SK-N-SH (cell line): ENCODE measurements at regions not wholly inside any gene's neighbourhood (a gene's known extent, or its start where the extent isn't known, plus 50 kb on each side); places are given as distances from the start of the nearest gene placed in this dataset.

Experiments
- CTCF ChIA-PET: fragments of 300-600, 350-600 bp; formaldehyde crosslinking; extraction: SDS; loops from one replicate; lab custom pipeline; 2021; lab: Yijun Ruan, JAX
- POLR2A ChIA-PET: fragments of 350-600 bp; sonication (Branson Sonifier 250); formaldehyde crosslinking; extraction: SDS; loops from one replicate; lab custom pipeline; 2020; ENCODE audit warnings: antibody characterized with exemption, inconsistent platforms; lab: Yijun Ruan, JAX
- DNase-seq: peaks from one replicate; pipeline ENCODE4 v3.0.0; 2012
- H2AFZ ChIP-seq: fragments of 200-600 bp; sonication (generic); 2 replicates; pipeline ENCODE4 v1.8.1; 2016; ENCODE audit warnings: antibody characterized with exemption, mild to moderate bottlenecking, low read depth
- H3F3A ChIP-seq: fragments of 200-600 bp; sonication (generic); replicated peaks from 2 replicates; pipeline ENCODE3; 2016; ENCODE audit warnings: antibody characterized with exemption, mild to moderate bottlenecking; ENCODE audit not compliant: insufficient read depth
- H3K27ac ChIP-seq, 2 experiments: fragments of 200-500 bp in 1 of 2; fragments of 200-600 bp in 1 of 2; sonication (Bioruptor generic) in 1 of 2; sonication (generic), shearing (Covaris generic) in 1 of 2; 2 replicates each; pipeline versions ENCODE4 v1.5.1 to v1.6.1; 2014 to 2016; ENCODE audit warnings: low read depth in 2 of 2, inconsistent platforms in 1 of 2, low read length in 1 of 2, mild to moderate bottlenecking in 1 of 2, mixed read lengths in 1 of 2
- H3K27me3 ChIP-seq: fragments of 200-600 bp; sonication (generic), shearing (Covaris generic); 2 replicates; pipeline ENCODE4 v1.6.1; 2016; ENCODE audit warnings: mixed run types; ENCODE audit not compliant: insufficient read depth
- H3K36me3 ChIP-seq, 2 experiments: fragments of 200-500 bp in 1 of 2; fragments of 200-600 bp in 1 of 2; sonication (Bioruptor generic) in 1 of 2; sonication (generic) in 1 of 2; replicated peaks in 1 of 2; 2 replicates each; pipeline versions ENCODE3 to v1.5.1; 2014 to 2016; ENCODE audit warnings: low read length in 1 of 2, mild to moderate bottlenecking in 1 of 2; ENCODE audit not compliant: insufficient read depth in 2 of 2, control insufficient read depth in 1 of 2
- H3K4me1 ChIP-seq, 2 experiments: fragments of 200-500 bp in 1 of 2; fragments of 200-600 bp in 1 of 2; sonication (Bioruptor generic) in 1 of 2; sonication (generic), shearing (Covaris generic) in 1 of 2; 2 replicates each; pipeline versions ENCODE4 v1.5.1 to v1.6.1; 2014 to 2016; ENCODE audit warnings: low read depth in 1 of 2, low read length in 1 of 2, mixed run types in 1 of 2; ENCODE audit not compliant: insufficient read depth in 2 of 2, control insufficient read depth in 1 of 2
- H3K4me2 ChIP-seq: fragments of 200-600 bp; sonication (generic), shearing (Covaris generic); 2 replicates; pipeline ENCODE4 v1.6.1; 2017; ENCODE audit warnings: mixed run types
- H3K4me3 ChIP-seq, 2 experiments: fragments of 200-500 bp in 1 of 2; fragments of 200-600 bp in 1 of 2; sonication (Bioruptor generic) in 1 of 2; sonication (generic), shearing (Covaris generic) in 1 of 2; 2 replicates each; pipeline versions ENCODE4 v1.5.1 to v1.8.1; 2014 to 2016; ENCODE audit warnings: low read depth in 2 of 2, inconsistent platforms in 1 of 2, low read length in 1 of 2, mild to moderate bottlenecking in 1 of 2, mixed read lengths in 1 of 2, moderate library complexity in 1 of 2
- H3K79me2 ChIP-seq: fragments of 200-600 bp; sonication (generic); 2 replicates; pipeline ENCODE4 v1.8.1; 2017; ENCODE audit warnings: mild to moderate bottlenecking; ENCODE audit not compliant: insufficient read depth
- H3K9ac ChIP-seq: fragments of 200-600 bp; sonication (generic); 2 replicates; pipeline ENCODE4 v1.6.1; 2017; ENCODE audit warnings: mixed run types
- H3K9me2 ChIP-seq: fragments of 200-600 bp; sonication (generic); 2 replicates; pipeline ENCODE4 v1.6.1; 2017; ENCODE audit warnings: mixed run types
- H3K9me3 ChIP-seq: fragments of 200-600 bp; sonication (generic); 2 replicates; pipeline ENCODE4 v1.6.1; 2017; ENCODE audit warnings: mixed run types, mild to moderate bottlenecking, moderate library complexity
- H4K20me1 ChIP-seq: fragments of 200-600 bp; sonication (generic); 2 replicates; pipeline ENCODE4 v1.6.1; 2017; ENCODE audit warnings: mild to moderate bottlenecking, mixed run types; ENCODE audit not compliant: insufficient read depth
- CHD2 ChIP-seq: fragments of 150-350 bp; IDR thresholded peaks from 2 replicates; pipeline ENCODE4 v1.6.1; 2018; ENCODE audit warnings: low read length; ENCODE audit not compliant: partially characterized antibody
- ELF1 ChIP-seq: IDR thresholded peaks from 2 replicates; pipeline ENCODE4 v1.4.0; 2012
- EP300 ChIP-seq, 2 experiments: IDR thresholded peaks; 2 replicates each; pipeline versions ENCODE4 v1.4.0 to v1.6.1; 2012; ENCODE audit warnings: borderline replicate concordance in 1 of 2, low read depth in 1 of 2, low read length in 1 of 2
- EZH2phosphoT487 ChIP-seq: fragments of 200-600 bp; sonication (generic); IDR thresholded peaks from 2 replicates; pipeline ENCODE4 v1.6.1; 2017; ENCODE audit warnings: low read depth, mixed run types, mild to moderate bottlenecking, antibody characterized with exemption, moderate library complexity, borderline replicate concordance
- FOSL2 ChIP-seq: IDR thresholded peaks from 2 replicates; pipeline ENCODE4 v1.4.0; 2012; ENCODE audit warnings: low read depth, mild to moderate bottlenecking, moderate library complexity, borderline replicate concordance
- FOXM1 ChIP-seq: IDR thresholded peaks from 2 replicates; pipeline ENCODE4 v1.4.0; 2012; ENCODE audit warnings: low read depth, mild to moderate bottlenecking
- GABPA ChIP-seq: IDR thresholded peaks from 2 replicates; pipeline ENCODE4 v1.4.0; 2012; ENCODE audit warnings: low read depth, mild to moderate bottlenecking
- JUND ChIP-seq: IDR thresholded peaks from 2 replicates; pipeline ENCODE4 v1.4.0; 2012
- MXI1 ChIP-seq: IDR thresholded peaks from 2 replicates; pipeline ENCODE4 v1.6.1; 2012; ENCODE audit warnings: mild to moderate bottlenecking, low read depth, low read length, improper control_type of control experiment
- NFIC ChIP-seq: IDR thresholded peaks from 2 replicates; pipeline ENCODE4 v1.4.0; 2012; ENCODE audit warnings: borderline replicate concordance
- RXRA ChIP-seq: IDR thresholded peaks from 2 replicates; pipeline ENCODE4 v1.4.0; 2012; ENCODE audit warnings: low read depth, mild to moderate bottlenecking, borderline replicate concordance
- TAF1 ChIP-seq: IDR thresholded peaks from 2 replicates; pipeline ENCODE4 v1.6.1; 2012; ENCODE audit warnings: low read depth, mild to moderate bottlenecking, low read length, moderate library complexity, borderline replicate concordance
- TCF12 ChIP-seq: IDR thresholded peaks from 2 replicates; pipeline ENCODE4 v1.4.0; 2012
- TEAD4 ChIP-seq: IDR thresholded peaks from 2 replicates; pipeline ENCODE4 v1.4.0; 2012; ENCODE audit warnings: mild to moderate bottlenecking, borderline replicate concordance; ENCODE audit not compliant: insufficient read depth
- YY1 ChIP-seq: IDR thresholded peaks from 2 replicates; pipeline ENCODE4 v1.4.0; 2012; ENCODE audit warnings: low read depth, mild to moderate bottlenecking
- WGBS: methylation state at CpG from one replicate; pipeline ENCODE4 v1.1.6; 2017; ENCODE audit warnings: low lambda C conversion rate; 5-methylcytosine and 5-hydroxymethylcytosine counted together
- TF ChIP-seq, protein P1 (sequence below): fragments of 150-350 bp; IDR thresholded peaks from 2 replicates; pipeline ENCODE4 v1.6.1; 2017; ENCODE audit warnings: antibody characterized with exemption, low read length, low read depth, borderline replicate concordance
- TF ChIP-seq, protein P2 (sequence below): IDR thresholded peaks from 2 replicates; pipeline ENCODE4 v1.6.1; 2012; ENCODE audit warnings: mild to moderate bottlenecking, low read depth, low read length, moderate library complexity
- TF ChIP-seq, protein P3 (sequence below): IDR thresholded peaks from 2 replicates; pipeline ENCODE4 v1.4.0; 2012; ENCODE audit warnings: low read depth, borderline replicate concordance
- TF ChIP-seq, protein P4 (sequence below): fragments of 150-350 bp; IDR thresholded peaks from 2 replicates; pipeline ENCODE4 v1.6.1; 2016; ENCODE audit warnings: mild to moderate bottlenecking, low read depth, low read length
- TF ChIP-seq, protein P5 (sequence below): IDR thresholded peaks from 2 replicates; pipeline ENCODE4 v1.4.0; 2012; ENCODE audit warnings: low read depth

DNA sequence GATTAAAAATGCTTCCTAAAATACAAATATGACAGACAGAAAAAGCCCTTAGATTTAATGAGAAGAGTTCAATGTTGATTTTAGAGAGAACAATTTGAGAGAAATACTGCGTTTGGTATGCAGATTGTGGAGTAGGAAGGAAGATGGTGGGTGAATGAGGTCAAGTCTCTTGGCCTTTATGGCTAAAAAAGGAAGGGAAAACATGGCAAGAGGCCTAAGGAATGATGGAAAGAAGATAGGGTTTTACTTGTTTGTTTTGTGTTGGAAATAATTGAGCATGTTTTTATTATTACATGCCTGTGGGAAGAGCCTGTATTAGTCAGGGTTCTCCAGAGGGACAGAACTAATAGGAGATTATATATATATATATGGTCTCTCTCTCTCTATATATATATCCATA lies 318.1 kb downstream of the TRIB2 start:
- no peaks in the 10 kb centered on the region for H3K4me1 ChIP-seq
- H3K27ac ChIP-seq = no peak overlapping the region
- H3K4me2 ChIP-seq = no peak overlapping the region
- WGBS = 48% methylated on average over 1 of the region's 1 CpG
- no peaks in the 10 kb centered on the region for H3K9me3 ChIP-seq
- no peaks in the 10 kb centered on the region for H3K79me2 ChIP-seq
- ChIA-PET POLR2A (no interaction called here), CTCF (no interaction called here)
- no peak overlapping the region for H3K9ac ChIP-seq
- no peaks in the 10 kb centered on the region for H3K9me2 ChIP-seq
- H3K27me3 ChIP-seq = no peaks in the 10 kb centered on the region
- no peak overlapping the region for H3K4me3 ChIP-seq
- H3F3A ChIP-seq = no peaks in the 10 kb centered on the region
- no peak for DNase-seq
- no peaks in the 10 kb centered on the region for H4K20me1 ChIP-seq
- no peak overlapping the region for H2AFZ ChIP-seq
- H3K36me3 ChIP-seq = no peaks in the 10 kb centered on the region
- TF ChIP-seq EP300 (IDR thresholded peaks at IDR 0.05; ENCODE audit: borderline replicate concordance in 1 of 2, low read depth in 1 of 2, low read length in 1 of 2) (no peak), CHD2 (no peak), GABPA (no peak), FOSL2 (no peak), TCF12 (no peak)
- TF ChIP-seq, all 33 proteins: peak for 0

DNA sequence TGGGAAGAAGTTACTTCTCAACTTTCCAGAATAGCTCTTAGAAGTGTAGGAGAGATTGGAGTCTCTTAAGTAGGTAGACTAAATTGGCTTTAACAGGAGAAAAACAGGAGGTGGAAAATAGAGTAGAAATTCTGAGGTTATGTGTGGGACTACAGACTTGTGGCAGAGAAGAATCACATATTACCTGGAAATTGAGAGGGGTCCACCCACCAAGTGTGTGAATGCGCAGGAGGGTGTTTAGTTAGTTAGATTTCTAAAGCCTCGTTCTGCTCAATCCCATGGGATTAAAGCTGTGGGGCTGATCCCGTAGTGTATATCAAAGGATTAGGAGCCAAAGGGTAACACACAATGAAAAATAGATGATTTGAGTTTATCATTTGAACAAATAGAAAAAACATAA lies 319.1 kb downstream of the TRIB2 start:
- Histone ChIP-seq H3K9me2 (no peaks in the 10 kb centered on the region), H4K20me1 (no peaks in the 10 kb centered on the region), H3K27ac (no peak overlapping the region), H3K9me3 (no peaks in the 10 kb centered on the region), H2AFZ (no peak overlapping the region), H3K27me3 (no peaks in the 10 kb centered on the region), H3K4me2 (no peak overlapping the region), H3K79me2 (no peaks in the 10 kb centered on the region), H3K36me3 (no peaks in the 10 kb centered on the region), H3K4me1 (no peaks in the 10 kb centered on the region), H3K9ac (no peak overlapping the region), H3K4me3 (no peak overlapping the region), H3F3A (no peaks in the 10 kb centered on the region)
- ChIA-PET CTCF (interaction anchor here (0.9 to 2.5 kb wide), 5 partner anchors 11 to 86 kb away, joined by 3 to 14 read pairs (median 3); no protein-coding TSS in a partner anchor), POLR2A (no interaction called here)
- no peak for DNase-seq
- 68% methylated on average over 3 of the region's 3 CpGs for WGBS
- TF ChIP-seq RXRA (no peak), EZH2phosphoT487 (no peak), MXI1 (no peak), FOSL2 (no peak), ELF1 (no peak), NFIC (no peak), CHD2 (no peak), FOXM1 (no peak), JUND (no peak), YY1 (no peak), TAF1 (no peak), TEAD4 (no peak)
- TF ChIP-seq, protein P1, sequence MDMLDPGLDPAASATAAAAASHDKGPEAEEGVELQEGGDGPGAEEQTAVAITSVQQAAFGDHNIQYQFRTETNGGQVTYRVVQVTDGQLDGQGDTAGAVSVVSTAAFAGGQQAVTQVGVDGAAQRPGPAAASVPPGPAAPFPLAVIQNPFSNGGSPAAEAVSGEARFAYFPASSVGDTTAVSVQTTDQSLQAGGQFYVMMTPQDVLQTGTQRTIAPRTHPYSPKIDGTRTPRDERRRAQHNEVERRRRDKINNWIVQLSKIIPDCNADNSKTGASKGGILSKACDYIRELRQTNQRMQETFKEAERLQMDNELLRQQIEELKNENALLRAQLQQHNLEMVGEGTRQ = no peak
- TF ChIP-seq, protein P2, sequence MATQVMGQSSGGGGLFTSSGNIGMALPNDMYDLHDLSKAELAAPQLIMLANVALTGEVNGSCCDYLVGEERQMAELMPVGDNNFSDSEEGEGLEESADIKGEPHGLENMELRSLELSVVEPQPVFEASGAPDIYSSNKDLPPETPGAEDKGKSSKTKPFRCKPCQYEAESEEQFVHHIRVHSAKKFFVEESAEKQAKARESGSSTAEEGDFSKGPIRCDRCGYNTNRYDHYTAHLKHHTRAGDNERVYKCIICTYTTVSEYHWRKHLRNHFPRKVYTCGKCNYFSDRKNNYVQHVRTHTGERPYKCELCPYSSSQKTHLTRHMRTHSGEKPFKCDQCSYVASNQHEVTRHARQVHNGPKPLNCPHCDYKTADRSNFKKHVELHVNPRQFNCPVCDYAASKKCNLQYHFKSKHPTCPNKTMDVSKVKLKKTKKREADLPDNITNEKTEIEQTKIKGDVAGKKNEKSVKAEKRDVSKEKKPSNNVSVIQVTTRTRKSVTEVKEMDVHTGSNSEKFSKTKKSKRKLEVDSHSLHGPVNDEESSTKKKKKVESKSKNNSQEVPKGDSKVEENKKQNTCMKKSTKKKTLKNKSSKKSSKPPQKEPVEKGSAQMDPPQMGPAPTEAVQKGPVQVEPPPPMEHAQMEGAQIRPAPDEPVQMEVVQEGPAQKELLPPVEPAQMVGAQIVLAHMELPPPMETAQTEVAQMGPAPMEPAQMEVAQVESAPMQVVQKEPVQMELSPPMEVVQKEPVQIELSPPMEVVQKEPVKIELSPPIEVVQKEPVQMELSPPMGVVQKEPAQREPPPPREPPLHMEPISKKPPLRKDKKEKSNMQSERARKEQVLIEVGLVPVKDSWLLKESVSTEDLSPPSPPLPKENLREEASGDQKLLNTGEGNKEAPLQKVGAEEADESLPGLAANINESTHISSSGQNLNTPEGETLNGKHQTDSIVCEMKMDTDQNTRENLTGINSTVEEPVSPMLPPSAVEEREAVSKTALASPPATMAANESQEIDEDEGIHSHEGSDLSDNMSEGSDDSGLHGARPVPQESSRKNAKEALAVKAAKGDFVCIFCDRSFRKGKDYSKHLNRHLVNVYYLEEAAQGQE = no peak
- TF ChIP-seq, protein P3, sequence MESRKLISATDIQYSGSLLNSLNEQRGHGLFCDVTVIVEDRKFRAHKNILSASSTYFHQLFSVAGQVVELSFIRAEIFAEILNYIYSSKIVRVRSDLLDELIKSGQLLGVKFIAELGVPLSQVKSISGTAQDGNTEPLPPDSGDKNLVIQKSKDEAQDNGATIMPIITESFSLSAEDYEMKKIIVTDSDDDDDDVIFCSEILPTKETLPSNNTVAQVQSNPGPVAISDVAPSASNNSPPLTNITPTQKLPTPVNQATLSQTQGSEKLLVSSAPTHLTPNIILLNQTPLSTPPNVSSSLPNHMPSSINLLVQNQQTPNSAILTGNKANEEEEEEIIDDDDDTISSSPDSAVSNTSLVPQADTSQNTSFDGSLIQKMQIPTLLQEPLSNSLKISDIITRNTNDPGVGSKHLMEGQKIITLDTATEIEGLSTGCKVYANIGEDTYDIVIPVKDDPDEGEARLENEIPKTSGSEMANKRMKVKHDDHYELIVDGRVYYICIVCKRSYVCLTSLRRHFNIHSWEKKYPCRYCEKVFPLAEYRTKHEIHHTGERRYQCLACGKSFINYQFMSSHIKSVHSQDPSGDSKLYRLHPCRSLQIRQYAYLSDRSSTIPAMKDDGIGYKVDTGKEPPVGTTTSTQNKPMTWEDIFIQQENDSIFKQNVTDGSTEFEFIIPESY = no peak
- TF ChIP-seq, protein P4, sequence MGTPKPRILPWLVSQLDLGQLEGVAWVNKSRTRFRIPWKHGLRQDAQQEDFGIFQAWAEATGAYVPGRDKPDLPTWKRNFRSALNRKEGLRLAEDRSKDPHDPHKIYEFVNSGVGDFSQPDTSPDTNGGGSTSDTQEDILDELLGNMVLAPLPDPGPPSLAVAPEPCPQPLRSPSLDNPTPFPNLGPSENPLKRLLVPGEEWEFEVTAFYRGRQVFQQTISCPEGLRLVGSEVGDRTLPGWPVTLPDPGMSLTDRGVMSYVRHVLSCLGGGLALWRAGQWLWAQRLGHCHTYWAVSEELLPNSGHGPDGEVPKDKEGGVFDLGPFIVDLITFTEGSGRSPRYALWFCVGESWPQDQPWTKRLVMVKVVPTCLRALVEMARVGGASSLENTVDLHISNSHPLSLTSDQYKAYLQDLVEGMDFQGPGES = no peak
- TF ChIP-seq, protein P5, sequence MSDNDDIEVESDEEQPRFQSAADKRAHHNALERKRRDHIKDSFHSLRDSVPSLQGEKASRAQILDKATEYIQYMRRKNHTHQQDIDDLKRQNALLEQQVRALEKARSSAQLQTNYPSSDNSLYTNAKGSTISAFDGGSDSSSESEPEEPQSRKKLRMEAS = no peak
